Smooth muscle cell (in vitro differentiated cells): ENCODE measurements at regions not wholly inside any gene's neighbourhood (a gene's known extent, or its start where the extent isn't known, plus 50 kb on each side); places are given as distances from the start of the nearest gene placed in this dataset.

Experiments used
- DNase-seq: peaks from one replicate; lab custom pipeline; 2025; ENCODE audit not compliant: unreplicated experiment; lab: John Stamatoyannopoulos, UW
- H2AFZ ChIP-seq: fragments of 200-600 bp; sonication (generic); 2 replicates; pipeline ENCODE4 v1.6.0; 2016; ENCODE audit warnings: antibody characterized with exemption, low read depth, mild to moderate bottlenecking
- H3F3A ChIP-seq: fragments of 200-600 bp; sonication (generic); 2 replicates; pipeline ENCODE4 v1.6.0; 2017; ENCODE audit warnings: antibody characterized with exemption, low read depth
- H3K27ac ChIP-seq: fragments of 200-600 bp; sonication (generic); 2 replicates; pipeline ENCODE4 v1.5.1; 2016; ENCODE audit warnings: low read depth, mild to moderate bottlenecking
- H3K27me3 ChIP-seq: fragments of 200-600 bp; sonication (generic); 2 replicates; pipeline ENCODE4 v1.6.1; 2016; ENCODE audit warnings: low read depth, mild to moderate bottlenecking
- H3K36me3 ChIP-seq: fragments of 200-600 bp; sonication (generic); 2 replicates; pipeline ENCODE4 v1.5.1; 2016; ENCODE audit warnings: low read depth
- H3K4me1 ChIP-seq: fragments of 200-600 bp; sonication (generic); 2 replicates; pipeline ENCODE4 v1.5.1; 2016; ENCODE audit warnings: low read depth
- H3K4me2 ChIP-seq: fragments of 200-600 bp; sonication (generic); 2 replicates; pipeline ENCODE4 v1.6.0; 2016; ENCODE audit warnings: mild to moderate bottlenecking
- H3K4me3 ChIP-seq: fragments of 200-600 bp; sonication (generic); 2 replicates; pipeline ENCODE4 v1.5.1; 2016; ENCODE audit warnings: mild to moderate bottlenecking
- H3K79me2 ChIP-seq: fragments of 200-600 bp; sonication (generic); 2 replicates; pipeline ENCODE4 v1.6.0; 2016; ENCODE audit warnings: low read depth, mild to moderate bottlenecking
- H3K9ac ChIP-seq: fragments of 200-600 bp; sonication (generic); 2 replicates; pipeline ENCODE4 v1.6.0; 2016; ENCODE audit warnings: low read depth
- H3K9me3 ChIP-seq: fragments of 200-600 bp; sonication (generic); replicated peaks from 2 replicates; pipeline ENCODE4 v1.5.1; 2016; ENCODE audit warnings: low read depth
- H4K20me1 ChIP-seq: fragments of 200-600 bp; sonication (generic); 2 replicates; pipeline ENCODE4 v1.6.0; 2016; ENCODE audit warnings: low read depth
- CTCF ChIP-seq: fragments of 200-600 bp; sonication (generic); IDR thresholded peaks from 2 replicates; pipeline ENCODE4 v1.5.1; 2017; ENCODE audit warnings: borderline replicate concordance, mild to moderate bottlenecking, antibody characterized with exemption; ENCODE audit not compliant: insufficient read depth, poor library complexity, severe bottlenecking
- WGBS: methylation state at CpG from one replicate; pipeline ENCODE4 v1.1.7; 2016; ENCODE audit warnings: low lambda C conversion rate; 5-methylcytosine and 5-hydroxymethylcytosine counted together

GRCh38 chr3:6108957-6109356 is 752.0 kb upstream of the GRM7 start:
- H3K36me3 ChIP-seq, result no peaks in the 10 kb centered on the region
- no peak overlapping the region for H3K4me2 ChIP-seq
- no peaks in the 10 kb centered on the region for H3K79me2 ChIP-seq
- no peak overlapping the region for H3K9ac ChIP-seq
- H2AFZ ChIP-seq, result no peak overlapping the region
- H3K27ac ChIP-seq, result no peak overlapping the region
- no peaks in the 10 kb centered on the region for H3K27me3 ChIP-seq
- no peaks in the 10 kb centered on the region for H3F3A ChIP-seq
- H3K4me1 ChIP-seq, result no peaks in the 10 kb centered on the region
- no peak for TF ChIP-seq CTCF
- no peak for DNase-seq
- no peak overlapping the region for H3K4me3 ChIP-seq
- H3K9me3 ChIP-seq, result no peaks in the 10 kb centered on the region
- 85% methylated on average over 7 of the region's 7 CpGs for WGBS
- H4K20me1 ChIP-seq, result no peaks in the 10 kb centered on the region

GRCh38 chr3:6110451-6110850 is 750.5 kb upstream of the GRM7 start:
- H3K79me2 ChIP-seq, result no peaks in the 10 kb centered on the region
- WGBS, result 76% methylated on average over 3 of the region's 3 CpGs
- TF ChIP-seq CTCF, result no peak
- H3K36me3 ChIP-seq, result no peaks in the 10 kb centered on the region
- H3K4me3 ChIP-seq, result no peak overlapping the region
- no peaks in the 10 kb centered on the region for H3K27me3 ChIP-seq
- H4K20me1 ChIP-seq, result no peaks in the 10 kb centered on the region
- H3F3A ChIP-seq, result no peaks in the 10 kb centered on the region
- no peak overlapping the region for H3K27ac ChIP-seq
- H3K9ac ChIP-seq, result no peak overlapping the region
- no peak for DNase-seq
- H2AFZ ChIP-seq, result no peak overlapping the region
- H3K4me1 ChIP-seq, result no peaks in the 10 kb centered on the region
- H3K4me2 ChIP-seq, result no peak overlapping the region
- H3K9me3 ChIP-seq, result no peaks in the 10 kb centered on the region

GRCh38 chr3:6112546-6112945 is 748.4 kb upstream of the GRM7 start:
- Histone ChIP-seq H3F3A (no peaks in the 10 kb centered on the region), H3K4me1 (no peaks in the 10 kb centered on the region), H3K9me3 (no peaks in the 10 kb centered on the region), H3K9ac (no peak overlapping the region), H3K27me3 (no peaks in the 10 kb centered on the region), H3K27ac (no peak overlapping the region), H2AFZ (no peak overlapping the region), H3K36me3 (no peaks in the 10 kb centered on the region), H4K20me1 (no peaks in the 10 kb centered on the region), H3K4me2 (no peak overlapping the region), H3K4me3 (no peak overlapping the region), H3K79me2 (no peaks in the 10 kb centered on the region)
- 49% methylated on average over 3 of the region's 3 CpGs for WGBS
- no peak for DNase-seq
- no peak for TF ChIP-seq CTCF

GRCh38 chr3:6113338-6113737 is 747.6 kb upstream of the GRM7 start:
- H3K4me2 ChIP-seq, result no peak overlapping the region
- H3K27me3 ChIP-seq, result no peaks in the 10 kb centered on the region
- H3F3A ChIP-seq, result no peaks in the 10 kb centered on the region
- WGBS, result 84% methylated on average over 2 of the region's 2 CpGs
- no peaks in the 10 kb centered on the region for H3K79me2 ChIP-seq
- no peaks in the 10 kb centered on the region for H3K4me1 ChIP-seq
- no peaks in the 10 kb centered on the region for H4K20me1 ChIP-seq
- DNase-seq, result no peak
- no peak overlapping the region for H3K27ac ChIP-seq
- no peak for TF ChIP-seq CTCF
- H3K36me3 ChIP-seq, result no peaks in the 10 kb centered on the region
- no peaks in the 10 kb centered on the region for H3K9me3 ChIP-seq
- H3K4me3 ChIP-seq, result no peak overlapping the region
- H3K9ac ChIP-seq, result no peak overlapping the region
- no peak overlapping the region for H2AFZ ChIP-seq
